22Rv1 (cell line): ENCODE measurements at regions not wholly inside any gene's neighbourhood (a gene's known extent, or its start where the extent isn't known, plus 50 kb on each side); places are given as distances from the start of the nearest gene placed in this dataset.

Experiments
- H3K27ac ChIP-seq: fragments of 450-650 bp; 2 replicates; pipeline ENCODE4 v1.5.1; 2017
- CTCF ChIP-seq: fragments of 450-650 bp; IDR thresholded peaks from 2 replicates; pipeline ENCODE4 v1.5.1; 2017; ENCODE audit warnings: mild to moderate bottlenecking
- ZFX ChIP-seq: fragments of 450-650 bp; IDR thresholded peaks from 2 replicates; pipeline ENCODE4 v1.6.1; 2017; ENCODE audit warnings: antibody characterized with exemption, borderline replicate concordance

DNA sequence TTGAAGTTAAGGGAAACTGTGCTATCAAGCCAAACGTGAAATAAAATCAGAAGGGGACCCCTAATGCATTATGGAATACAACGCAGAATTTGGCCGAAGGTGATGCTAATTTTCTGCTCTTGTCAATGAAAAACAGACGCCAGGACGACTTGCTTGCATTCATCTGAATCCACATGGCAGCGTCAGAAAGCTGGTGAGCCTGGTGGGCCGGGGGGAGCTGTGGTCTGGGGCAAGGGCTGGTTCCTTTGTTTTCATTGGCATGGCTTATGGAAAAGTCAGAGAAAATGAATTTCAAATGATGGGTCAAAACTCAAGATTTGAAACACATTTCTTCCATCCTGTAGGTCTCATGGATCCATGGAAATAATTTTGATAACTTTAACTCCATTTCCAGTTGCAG, 86.4 kb upstream of the RUNX1 start:
- no peak for TF ChIP-seq ZFX
- H3K27ac ChIP-seq: no peak overlapping the region

- TF ChIP-seq ZFX (no peak), CTCF (no peak)
- no peak overlapping the region for H3K27ac ChIP-seq
Observed at GRCh38 chr21:35134309-35134708, 85.2 kb upstream of the RUNX1 start.

DNA sequence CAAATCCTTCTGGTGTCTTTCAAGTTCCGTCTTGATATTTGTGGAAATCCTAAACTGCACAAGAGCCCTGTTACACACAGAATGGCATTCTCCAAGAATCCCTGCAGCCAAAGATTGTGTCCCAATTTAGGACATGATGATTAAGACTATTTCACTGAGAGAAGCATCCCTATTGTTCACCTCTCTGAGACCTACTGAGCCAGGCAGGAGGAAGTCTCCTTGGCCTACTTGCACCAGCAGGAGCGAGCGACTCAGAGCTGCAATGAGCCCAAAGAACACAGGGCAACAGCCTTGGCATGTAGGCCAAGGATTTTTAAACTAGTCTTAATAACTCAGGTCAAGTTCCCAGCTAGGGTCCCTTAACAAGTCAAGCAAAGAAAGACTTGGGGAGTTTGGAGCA, 79.4 kb upstream of the RUNX1 start:
- no peak for TF ChIP-seq CTCF
- TF ChIP-seq ZFX: no peak
- no peak overlapping the region for H3K27ac ChIP-seq

- TF ChIP-seq CTCF (no peak), ZFX (no peak)
- H3K27ac ChIP-seq: no peak overlapping the region
Observed at GRCh38 chr21:35127851-35128250, 78.7 kb upstream of the RUNX1 start.

DNA sequence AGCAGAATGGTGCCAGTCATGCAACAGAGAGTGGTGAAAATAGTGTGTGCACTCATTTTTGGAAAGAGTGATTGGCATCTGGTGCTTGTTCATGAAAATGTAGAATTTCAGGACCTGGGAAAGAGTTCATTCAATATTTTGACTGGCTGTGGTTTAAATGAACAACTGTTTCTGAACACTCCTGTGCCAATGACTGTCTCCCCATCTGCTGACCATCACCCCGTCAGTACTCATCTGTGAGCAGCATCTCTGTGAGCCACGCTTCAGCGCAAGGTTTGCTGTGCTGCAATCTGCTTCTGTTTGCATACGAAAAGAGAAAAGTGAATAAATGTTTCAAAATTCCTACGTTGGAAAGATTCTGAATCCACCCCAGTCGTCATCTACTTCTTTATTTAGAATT, 77.9 kb upstream of the RUNX1 start:
- TF ChIP-seq CTCF (no peak), ZFX (no peak)
- no peak overlapping the region for H3K27ac ChIP-seq

- TF ChIP-seq ZFX (no peak), CTCF (no peak)
- H3K27ac ChIP-seq: no peak overlapping the region
Observed at GRCh38 chr21:35120631-35121180, 71.6 kb upstream of the RUNX1 start.

DNA sequence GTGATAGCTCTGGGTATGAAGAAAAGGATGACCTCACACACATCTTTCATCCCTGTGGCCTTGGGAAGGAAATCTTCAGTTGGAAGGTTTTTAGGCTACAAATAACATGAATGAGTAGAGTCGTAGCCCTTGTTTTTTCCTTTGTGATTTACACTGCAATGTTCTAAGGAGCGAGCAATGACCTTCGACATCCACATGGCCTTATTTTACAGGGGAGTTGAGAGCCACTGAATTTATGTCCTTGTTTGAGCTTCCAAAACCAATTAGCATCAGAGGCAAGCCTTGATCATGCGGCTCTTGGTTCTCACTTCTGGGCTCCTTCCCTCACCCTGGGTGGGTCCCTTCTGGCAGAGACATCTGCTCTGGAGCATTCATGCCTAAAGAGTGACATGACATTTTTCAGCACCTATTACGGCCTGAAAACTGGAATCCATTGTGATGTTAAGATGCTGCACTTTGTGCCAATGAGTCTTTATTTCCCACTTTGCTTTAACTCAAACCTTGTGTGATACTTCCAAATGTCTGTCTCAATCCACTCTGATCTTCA, 70.5 kb upstream of the RUNX1 start:
- H3K27ac ChIP-seq: no peak overlapping the region
- TF ChIP-seq CTCF (no peak), ZFX (no peak)

- TF ChIP-seq CTCF (no peak), ZFX (no peak)
- H3K27ac ChIP-seq: no peak overlapping the region
Observed at GRCh38 chr21:35116777-35117176, 67.7 kb upstream of the RUNX1 start.
